Stimulated activated CD8-positive, alpha-beta memory T cell treated with anti-CD3 and anti-CD28 coated beads, Interleukin-7, amount 100 ng/mL, for 48 hours (primary cell): ENCODE measurements at regions not wholly inside any gene's neighbourhood (a gene's known extent, or its start where the extent isn't known, plus 50 kb on each side); places are given as distances from the start of the nearest gene placed in this dataset.
"Not testable (repeated sequence)": the region's sequence is repeated elsewhere in the genome, so short reads cannot be mapped to it uniquely, and the experiment has no call there.

ENCODE experiments used
- DNase-seq, 2 donors: peaks; one replicate each; pipeline ENCODE4 v3.0.0-alpha.2; 2020; ENCODE audit warnings: low read depth in 1 of 2; ENCODE audit errors: extremely low read depth in 1 of 2

DNA sequence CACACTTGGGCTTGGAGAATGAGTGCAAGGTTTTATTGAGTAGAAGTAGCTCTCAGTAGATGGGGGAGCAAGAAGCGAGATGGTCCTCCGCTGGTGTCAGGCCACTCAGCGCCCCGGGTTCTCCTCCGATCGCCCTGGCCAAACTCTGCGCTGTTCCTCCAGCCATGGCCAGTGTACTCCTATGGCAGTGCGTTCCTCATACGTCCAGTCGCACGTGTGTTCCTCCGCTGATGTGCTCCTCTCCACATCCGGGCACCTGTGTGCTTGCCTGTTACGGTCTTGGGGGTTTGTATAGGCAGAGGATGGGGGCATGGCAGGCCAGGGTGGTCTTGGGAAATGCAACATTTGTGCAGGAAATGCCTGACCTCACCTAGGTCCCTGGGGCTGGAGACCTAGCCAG is 1899.4 kb downstream of the PCDH9 start:
- DNase-seq, result no peak

DNA sequence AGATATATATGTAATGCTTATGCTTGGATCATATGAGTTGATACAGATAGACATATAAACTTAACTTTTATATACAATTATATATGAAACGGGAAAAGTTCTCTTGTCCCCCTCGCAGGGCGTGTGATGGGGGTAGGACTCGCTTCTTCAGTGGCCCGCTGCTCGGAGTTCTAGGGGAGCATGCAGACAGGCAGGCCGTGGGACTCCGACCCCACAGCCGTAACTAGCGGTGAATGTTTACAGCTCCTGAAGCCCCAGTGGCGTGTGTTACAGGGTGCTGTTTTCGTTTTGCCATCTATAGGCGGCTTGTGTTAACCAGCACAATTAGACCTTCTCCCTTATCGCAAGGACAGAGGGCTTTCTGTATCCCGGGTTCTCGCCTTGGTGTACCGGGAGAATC is 1899.8 kb downstream of the PCDH9 start:
- no peak for DNase-seq

DNA sequence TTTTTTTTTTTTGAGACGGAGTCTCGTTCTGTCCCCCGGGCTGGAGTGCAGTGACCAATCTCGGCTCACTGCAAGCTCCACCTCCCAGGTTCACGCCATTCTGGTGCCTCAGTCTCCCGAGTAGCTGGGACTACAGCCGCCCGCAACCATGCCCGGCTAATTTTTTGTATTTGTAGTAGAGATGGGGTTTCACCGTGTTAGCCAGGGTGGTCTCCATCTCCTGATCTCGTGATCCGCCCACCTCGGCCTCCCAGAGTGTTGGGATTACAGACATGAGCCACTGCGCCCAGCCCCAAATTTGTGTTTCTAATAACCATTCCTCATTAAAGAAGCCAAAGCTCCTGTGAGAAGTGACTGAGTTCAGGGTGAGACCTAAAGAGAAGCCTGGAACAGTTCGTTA is 1906.9 kb downstream of the PCDH9 start:
- not testable (repeated sequence) for DNase-seq

DNA sequence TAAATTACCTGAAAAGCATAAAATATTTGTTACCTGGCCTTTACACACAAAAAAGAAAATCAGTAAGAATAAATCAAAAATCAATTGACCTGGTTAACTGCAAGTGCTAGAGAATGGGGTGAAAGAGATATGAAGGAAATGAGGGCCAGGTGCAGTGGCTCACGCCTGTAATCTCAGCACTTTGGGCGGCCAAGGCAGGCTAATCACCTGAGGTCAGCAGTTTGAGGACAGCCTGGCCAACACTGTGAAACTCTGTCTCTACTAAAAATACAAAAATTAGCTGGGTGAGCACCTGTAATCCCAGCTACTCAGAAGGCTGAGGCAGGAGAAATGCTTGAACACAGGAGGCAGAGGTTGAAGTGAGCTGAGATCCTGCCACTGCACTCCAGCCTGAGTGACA is 1908.7 kb downstream of the PCDH9 start:
- not testable (repeated sequence) for DNase-seq

DNA sequence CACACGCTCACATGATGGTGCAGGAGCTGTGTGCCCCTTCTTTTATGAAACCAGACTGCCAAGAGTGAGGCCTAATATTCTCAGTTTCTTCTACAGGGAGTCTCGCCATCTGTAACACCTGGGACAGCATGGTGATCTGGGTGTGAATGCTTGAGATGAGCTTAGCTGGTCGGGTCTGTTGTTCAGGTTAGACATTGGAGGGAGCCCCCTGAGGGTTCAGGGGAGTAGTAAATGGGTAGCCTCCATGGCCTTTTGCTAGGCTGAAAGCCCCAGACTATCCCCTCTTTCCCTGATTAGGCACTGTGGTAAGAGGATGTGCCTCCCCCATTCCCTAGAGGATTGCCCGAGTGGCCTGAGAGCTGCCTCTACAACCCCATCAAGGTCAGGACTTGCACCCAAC is 1916.1 kb downstream of the PCDH9 start:
- no peak for DNase-seq

DNA sequence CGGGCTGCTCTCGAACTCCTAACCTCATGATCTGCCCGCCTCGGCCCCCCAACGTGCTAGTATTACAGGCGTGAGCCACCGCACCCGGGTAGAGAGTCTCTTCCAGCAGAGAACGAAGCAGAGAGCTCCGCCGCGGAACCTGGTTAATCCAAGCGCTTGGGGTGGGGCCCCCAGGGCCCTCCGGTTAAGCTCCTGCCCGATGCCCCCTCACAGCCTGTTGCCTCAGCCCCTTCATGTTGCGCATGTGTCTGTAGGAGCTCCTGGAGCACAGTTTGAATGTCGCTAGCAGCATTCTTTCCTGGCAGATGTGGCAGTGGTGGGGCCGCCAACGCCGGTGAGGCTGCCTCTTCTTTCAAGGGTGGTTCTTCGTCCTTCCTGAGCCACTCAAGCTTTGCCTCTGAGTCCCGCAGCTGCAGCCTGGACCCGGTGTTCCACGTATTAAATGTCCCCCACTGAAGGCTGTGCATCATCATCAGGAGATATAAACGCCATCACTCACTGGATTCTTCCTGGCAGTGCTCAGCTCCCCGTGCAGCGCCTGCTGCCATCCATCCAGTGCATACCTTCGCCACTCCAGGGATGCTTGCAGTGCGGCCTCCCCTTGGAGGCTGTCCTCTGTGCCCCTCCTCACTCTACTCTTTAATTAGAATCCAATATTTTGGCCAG is 1919.3 kb downstream of the PCDH9 start:
- DNase-seq, result no peak

DNA sequence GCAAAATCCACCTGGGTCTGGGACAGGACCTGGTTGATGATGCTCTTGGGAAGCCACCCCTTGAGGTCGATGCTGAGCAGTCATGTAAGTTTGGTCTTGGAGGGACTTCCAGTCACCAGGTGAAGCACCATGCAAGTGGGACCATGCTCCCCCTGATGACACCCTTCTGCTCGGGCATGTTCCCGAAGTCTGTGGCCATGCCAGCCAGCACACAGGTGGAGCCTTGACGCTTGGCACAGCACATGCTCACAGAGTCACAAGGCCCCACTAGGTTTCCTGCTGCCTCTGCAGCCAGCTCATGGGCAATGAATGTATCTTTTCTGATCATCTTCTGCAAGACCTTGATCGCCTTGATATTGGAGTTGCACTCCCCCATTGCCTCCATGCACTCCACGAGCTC is 1920.2 kb downstream of the PCDH9 start:
- DNase-seq, result no peak

DNA sequence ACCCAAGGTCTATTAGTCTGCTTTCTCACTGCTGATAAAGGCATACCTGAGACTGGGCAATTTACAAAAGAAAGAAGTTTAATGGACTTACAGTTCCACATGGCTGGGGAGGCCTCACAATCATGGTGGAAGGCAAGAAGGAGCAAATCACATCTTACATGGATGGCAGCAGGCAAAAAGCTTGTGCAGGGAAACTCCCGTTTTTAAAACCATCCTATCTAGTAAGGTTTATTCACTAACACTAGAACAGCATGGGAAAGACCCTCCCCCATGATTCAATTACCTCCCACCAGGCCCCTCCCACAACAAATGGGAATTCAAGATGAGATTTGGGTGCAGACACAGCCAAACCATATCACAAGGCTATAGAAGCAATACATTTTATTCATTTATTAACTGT is 1921.4 kb downstream of the PCDH9 start:
- not testable (repeated sequence) for DNase-seq

DNA sequence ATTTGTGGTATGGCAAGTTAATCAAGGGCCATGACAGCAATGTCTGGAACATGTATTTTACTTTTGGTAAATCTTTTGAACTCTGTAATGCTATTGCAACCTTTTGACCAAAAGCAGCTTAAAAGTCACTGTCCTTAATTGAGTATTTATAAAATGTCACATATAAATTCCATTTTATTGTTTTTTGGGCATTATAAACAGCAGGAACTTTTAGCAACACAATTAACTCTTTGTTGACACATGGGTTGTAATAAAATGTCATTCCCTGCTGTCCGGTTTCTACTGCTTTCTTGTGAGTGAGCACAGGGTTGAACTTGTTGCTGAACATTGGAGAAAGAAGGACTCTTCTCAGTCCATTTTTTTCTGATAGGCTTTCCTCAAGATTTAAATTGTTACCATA is 1923.1 kb downstream of the PCDH9 start:
- DNase-seq, result no peak

DNA sequence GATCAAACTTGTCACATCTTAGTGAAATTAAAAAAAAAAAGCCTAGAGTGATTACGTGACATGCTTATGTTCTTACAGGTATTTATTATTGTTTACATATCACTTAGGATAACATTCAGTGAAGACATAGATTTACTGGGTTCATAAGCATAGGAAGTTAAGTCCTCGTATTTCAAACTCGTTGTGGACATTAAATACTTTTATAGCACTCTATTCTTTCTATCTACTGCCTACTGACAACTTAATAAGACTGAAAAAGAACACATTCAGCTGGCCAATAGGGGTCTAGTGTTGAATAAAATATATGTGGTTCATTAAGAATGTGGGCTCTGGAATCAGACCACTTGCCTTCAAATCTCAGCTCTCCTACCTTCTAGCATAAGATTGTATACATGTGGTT is 1927.4 kb downstream of the PCDH9 start:
- no peak for DNase-seq

DNA sequence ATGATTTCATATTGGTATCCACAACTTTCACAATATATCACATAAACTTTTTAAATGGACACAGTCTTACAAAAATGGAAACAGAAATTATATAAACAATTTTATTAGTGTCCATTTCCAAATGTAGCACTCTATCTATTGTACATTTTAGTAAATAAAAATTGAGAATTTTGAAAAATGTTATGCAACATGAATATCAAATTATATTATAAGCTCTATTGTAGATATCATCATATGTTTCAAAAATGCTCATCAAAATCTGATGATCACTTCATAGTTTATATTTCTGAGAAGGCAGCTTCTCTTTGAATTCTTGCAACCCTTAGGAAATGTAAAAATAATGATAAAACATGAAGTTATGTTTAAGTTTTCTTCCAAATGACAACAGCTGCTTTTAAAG is 1928.6 kb downstream of the PCDH9 start:
- DNase-seq, result no peak

DNA sequence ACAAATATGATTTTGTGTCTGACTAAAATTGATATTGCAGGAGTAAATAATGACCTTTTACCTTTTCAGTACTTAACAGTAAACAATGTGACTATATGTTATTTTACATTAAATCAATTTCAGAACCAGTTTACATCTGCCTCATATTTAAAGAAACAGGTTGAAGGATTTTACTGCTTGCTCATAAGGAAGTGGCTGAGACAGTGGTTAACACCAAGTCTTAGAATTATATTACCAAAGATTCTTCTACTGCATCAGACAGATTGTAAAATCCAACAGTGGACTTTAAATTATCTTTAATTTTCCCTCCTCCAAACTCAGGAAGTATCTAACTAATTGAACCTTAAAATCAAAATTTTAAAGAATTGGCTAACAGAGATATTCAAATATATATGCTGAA is 1929.9 kb downstream of the PCDH9 start:
- DNase-seq, result no peak

DNA sequence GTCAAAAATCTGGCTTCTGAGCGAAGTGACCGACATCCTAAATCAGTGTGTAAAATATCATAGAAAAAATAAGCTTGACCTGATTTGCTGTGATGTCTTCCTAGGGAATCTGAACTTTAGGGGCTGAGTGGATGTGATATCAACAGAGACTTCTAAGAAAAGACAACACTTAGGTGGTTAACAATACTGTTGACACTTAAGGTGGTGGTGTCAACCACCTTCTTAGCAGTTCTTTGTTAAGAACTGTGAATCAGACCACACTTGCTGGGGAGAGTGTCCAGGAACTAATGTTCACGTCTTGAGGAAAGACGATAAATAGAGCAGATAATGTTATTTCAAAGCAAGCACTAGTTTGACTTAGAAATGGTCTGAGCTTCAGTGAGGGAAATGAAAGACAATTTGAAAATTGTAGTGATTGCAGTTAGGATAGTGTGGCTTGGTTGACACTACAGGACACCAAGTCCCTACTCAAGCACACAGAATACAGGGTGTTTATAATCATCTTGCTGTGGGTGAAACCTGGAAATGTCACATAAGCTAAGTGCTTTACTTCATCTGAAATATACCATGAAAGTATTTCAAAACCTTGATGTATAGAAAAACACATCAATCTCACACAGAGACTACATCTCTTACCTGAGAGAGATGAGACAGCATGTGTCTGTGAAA is 1936.5 kb downstream of the PCDH9 start:
- DNase-seq, result no peak

DNA sequence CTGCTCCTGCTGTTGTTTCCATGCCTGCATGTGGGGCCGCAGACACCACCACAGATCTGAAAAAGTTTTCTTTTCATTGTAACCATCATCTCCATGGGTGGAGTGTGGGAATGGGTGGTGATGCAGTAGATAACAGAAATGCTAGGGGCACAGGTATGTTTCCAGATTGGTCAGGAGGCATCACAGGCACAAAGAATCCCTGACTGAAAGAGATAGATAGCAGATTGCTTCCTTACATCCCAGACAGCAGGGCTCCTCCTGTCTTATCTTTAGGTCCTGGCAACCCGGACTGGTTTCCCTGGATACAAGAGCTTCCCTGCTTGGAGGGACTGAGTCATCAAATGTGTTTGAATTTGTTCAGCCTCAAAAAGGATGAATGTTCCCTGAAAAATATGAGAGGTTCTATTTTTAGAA is 1937.6 kb downstream of the PCDH9 start:
- DNase-seq, result no peak

DNA sequence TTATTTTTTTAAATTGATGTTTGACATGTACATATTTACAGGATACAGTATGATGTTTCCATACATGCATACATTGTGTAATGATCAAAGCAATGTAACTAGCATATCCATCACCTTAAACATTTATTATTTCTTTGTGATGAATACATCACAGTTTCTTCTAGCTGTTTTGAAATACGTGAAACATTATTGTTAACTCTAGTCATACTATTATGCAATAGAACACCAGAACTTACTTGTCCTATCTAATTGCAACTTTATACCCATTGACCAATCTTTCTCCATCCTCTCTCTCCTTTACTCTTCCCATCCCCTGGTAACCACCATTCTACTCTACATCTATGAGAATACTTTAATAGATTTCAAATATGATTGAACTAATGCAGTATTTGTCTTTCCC is 1942.7 kb downstream of the PCDH9 start:
- DNase-seq, result no peak

DNA sequence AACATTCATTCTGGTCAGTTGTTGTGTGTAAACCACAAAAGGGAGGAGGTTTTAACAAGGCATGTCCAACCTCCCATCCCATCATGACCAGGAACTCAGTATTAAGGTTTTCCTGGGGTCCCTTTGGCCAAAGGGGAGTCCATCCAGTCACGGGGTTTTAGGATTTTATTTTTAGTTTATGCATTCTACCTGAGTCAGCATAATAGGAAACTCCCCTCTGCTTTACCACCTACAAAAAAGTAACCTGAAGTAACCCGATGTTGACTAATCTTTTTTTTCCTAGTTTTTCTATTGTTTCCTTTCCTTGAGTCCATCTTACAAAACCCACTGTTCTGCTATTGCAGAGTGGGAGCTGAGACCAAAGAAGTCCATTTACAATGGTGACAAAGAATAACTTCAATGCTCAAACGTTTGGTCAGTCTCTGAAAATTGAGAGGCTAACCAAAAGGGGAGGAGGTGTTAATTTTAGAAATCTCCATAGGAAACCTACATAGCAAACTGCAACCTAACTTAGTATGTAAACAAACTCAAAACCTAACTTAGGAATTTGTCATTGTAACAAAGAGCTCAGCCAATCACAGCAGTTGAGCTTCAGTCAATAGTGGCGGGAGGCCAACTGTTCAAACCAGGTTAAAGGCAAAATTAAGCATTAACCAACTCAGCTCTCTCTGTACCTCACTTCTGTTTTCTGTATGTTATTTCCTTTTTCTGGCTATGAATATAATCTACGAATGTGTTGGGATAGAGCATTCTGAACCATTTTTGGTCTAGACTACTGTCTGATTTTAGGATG is 1954.1 kb downstream of the PCDH9 start:
- DNase-seq, result no peak

DNA sequence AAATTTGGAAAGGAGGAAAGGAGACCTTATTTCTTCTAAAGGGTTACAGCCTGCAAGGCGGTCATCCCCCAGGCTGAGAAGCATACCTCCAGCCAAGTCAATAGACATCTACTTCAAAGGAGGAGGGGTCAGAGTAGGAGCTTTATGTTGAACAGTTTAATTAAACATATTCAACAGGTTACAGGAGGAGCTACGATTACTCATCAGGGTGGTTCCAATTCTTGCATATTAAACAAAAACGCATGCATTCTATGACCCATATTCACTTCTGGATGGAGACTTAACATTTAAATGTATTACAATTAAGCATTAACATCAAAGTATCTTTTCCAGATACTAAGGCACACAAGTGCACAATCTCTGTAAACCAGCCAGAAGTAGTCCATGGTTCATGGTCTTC is 1955.0 kb downstream of the PCDH9 start:
- DNase-seq, result no peak

DNA sequence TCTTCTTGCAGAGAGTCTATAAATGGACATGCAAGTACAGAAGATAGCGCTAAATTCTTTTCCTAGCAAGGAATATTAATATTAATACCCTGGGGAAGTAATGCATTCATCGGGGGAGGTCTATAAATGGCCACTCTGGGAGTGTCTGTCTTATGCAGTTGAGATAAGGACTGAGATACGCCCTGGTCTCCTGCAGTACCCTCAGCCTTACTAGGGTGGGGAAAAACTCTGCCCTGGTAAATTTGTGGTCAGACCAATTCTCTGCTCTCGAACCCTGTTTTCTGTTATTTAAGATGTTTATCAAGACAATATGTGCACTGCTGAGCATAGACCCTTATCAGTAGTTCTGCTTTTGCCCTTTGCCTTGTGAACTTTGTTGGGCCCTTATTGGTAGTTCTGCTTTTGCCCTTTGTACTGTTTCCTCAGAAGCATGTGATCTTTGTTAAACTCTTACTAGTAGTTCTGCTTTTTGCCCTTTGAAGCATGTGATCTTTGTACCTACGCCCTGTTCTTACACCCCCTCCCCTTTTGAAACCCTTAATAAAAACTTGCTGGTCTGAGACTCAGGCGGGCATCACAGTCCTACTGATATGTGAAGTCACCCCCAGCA is 1956.2 kb downstream of the PCDH9 start:
- not testable (repeated sequence) for DNase-seq

DNA sequence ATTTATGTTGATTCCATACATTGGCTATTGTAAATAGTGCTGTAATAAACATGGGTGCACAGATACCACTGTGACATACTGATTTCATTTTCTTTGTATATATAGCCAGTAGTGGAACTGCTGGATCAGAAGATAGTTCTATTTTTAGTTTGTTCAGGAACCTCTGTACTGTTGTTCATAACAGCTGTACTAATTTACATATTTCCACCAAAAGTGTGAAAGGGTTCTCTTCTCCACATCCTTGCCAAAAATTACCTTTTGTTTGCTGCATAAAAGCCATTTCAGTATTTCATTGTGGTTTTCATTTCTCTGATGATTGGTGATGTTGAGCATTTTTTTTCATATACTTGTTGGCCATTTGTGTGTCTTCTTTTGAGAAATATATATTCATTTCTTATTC is 1962.1 kb downstream of the PCDH9 start:
- DNase-seq, result no peak

DNA sequence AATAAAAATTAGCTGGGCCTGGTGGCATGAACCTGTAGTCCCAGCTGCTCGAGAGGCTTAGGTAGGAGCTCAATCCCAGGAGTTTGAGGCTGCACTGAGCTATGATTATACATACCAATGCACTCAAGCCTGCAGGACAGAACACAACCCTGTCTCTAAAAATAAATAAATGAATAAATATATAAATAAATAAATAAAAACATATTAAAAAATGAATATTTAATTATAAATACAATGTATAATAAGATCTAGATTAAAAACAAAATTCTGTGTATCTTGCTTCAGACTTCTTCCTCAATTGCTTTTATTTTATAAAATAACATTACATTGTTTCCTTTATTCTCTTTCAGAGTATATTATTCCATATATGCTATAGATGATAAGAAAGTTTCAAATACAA is 1964.1 kb downstream of the PCDH9 start:
- DNase-seq, result no peak

DNA sequence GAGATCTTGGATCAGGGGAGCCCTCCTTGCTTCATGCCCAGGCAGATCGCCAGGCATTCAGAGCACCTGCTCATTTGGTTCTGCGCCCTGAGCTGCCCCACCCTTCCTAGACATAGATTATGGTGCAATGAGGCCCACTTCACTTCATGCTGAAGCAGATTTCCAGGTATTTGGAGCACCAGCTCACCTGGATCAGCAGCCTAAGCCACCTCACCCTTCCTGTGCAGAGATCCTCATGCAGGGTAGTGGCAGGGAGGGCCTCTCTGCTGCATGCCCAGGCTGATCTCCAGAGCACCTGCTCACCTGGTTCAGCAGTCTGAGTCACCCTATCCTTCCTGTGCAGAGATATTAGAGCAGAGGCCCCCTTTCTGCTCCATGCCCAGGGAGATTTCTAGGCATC is 1966.1 kb downstream of the PCDH9 start:
- no peak for DNase-seq
